Endothelial cell of umbilical vein (primary cell): ENCODE measurements at regions not wholly inside any gene's neighbourhood (a gene's known extent, or its start where the extent isn't known, plus 50 kb on each side); places are given as distances from the start of the nearest gene placed in this dataset.

Source experiments
- EZH2 ChIP-seq: IDR thresholded peaks from 2 replicates; pipeline ENCODE4 v1.6.1; 2012; ENCODE audit warnings: borderline replicate concordance, low read depth, mild to moderate bottlenecking, moderate library complexity, low read length, inconsistent platforms; ENCODE audit not compliant: severe bottlenecking
- FOS ChIP-seq: IDR thresholded peaks from 2 replicates; pipeline ENCODE4 v1.6.1; 2011; ENCODE audit warnings: mild to moderate bottlenecking, low read length, moderate library complexity, borderline replicate concordance; ENCODE audit not compliant: insufficient read depth
- MYC ChIP-seq: IDR thresholded peaks from one replicate; pipeline ENCODE4 v1.6.1; 2011; ENCODE audit warnings: mild to moderate bottlenecking, low read depth, low read length
- POLR2A ChIP-seq: IDR thresholded peaks from 2 replicates; pipeline ENCODE4 v1.6.1; 2012; ENCODE audit warnings: low read depth, mild to moderate bottlenecking, control low read depth, low read length
- POLR2AphosphoS5 ChIP-seq: IDR thresholded peaks from 2 replicates; pipeline ENCODE4 v1.6.1; 2012; ENCODE audit warnings: low read depth, mild to moderate bottlenecking, control low read depth, low read length, moderate library complexity; ENCODE audit not compliant: insufficient read depth
- TF ChIP-seq, protein P1 (sequence below): IDR thresholded peaks from 2 replicates; pipeline ENCODE4 v1.6.1; 2011; ENCODE audit not compliant: insufficient read depth, insufficient read length
- TF ChIP-seq, protein P2 (sequence below), 2 donors: IDR thresholded peaks; 1 replicate in 1 of 2; 2 replicates in 1 of 2; pipeline ENCODE4 v1.5.1; 2011; ENCODE audit warnings: low read length in 2 of 2, mild to moderate bottlenecking in 2 of 2, moderate library complexity in 2 of 2, control low read depth in 1 of 2, inconsistent platforms in 1 of 2, low read depth in 1 of 2; ENCODE audit not compliant: insufficient read depth in 1 of 2; ENCODE audit errors: extremely low read depth in 1 of 2

DNA sequence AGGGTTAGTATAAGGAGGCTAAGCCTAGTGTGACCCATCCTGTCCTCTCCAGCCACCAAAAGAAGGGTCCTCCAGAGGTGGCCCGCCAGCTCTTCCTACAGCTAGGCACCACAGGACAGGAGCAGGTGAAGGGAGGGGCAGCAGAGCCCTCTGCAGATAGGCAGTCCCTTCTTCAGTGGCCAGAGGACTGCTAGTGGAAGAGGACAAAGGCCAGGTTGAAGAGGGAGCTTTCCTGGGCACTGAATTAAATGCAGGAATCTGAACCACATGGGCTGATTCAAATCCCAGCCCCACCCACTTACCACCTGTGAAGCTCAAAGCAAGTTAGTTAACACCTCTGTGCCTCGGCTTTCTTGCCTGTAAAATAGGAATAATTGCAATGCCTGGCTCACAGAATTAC is 409.5 kb downstream of the NXPE2 start:
- TF ChIP-seq POLR2A (no peak), POLR2AphosphoS5 (no peak), FOS (no peak), MYC (no peak), EZH2 (no peak)
- TF ChIP-seq, protein P1, sequence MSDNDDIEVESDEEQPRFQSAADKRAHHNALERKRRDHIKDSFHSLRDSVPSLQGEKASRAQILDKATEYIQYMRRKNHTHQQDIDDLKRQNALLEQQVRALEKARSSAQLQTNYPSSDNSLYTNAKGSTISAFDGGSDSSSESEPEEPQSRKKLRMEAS: no peak
- TF ChIP-seq, protein P2, sequence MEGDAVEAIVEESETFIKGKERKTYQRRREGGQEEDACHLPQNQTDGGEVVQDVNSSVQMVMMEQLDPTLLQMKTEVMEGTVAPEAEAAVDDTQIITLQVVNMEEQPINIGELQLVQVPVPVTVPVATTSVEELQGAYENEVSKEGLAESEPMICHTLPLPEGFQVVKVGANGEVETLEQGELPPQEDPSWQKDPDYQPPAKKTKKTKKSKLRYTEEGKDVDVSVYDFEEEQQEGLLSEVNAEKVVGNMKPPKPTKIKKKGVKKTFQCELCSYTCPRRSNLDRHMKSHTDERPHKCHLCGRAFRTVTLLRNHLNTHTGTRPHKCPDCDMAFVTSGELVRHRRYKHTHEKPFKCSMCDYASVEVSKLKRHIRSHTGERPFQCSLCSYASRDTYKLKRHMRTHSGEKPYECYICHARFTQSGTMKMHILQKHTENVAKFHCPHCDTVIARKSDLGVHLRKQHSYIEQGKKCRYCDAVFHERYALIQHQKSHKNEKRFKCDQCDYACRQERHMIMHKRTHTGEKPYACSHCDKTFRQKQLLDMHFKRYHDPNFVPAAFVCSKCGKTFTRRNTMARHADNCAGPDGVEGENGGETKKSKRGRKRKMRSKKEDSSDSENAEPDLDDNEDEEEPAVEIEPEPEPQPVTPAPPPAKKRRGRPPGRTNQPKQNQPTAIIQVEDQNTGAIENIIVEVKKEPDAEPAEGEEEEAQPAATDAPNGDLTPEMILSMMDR (IDR thresholded peaks at IDR 0.05; ENCODE audit: extremely low read depth in 1 of 2, insufficient read depth in 1 of 2, low read depth in 1 of 2, low read length in 2 of 2): no peak
